Keratinocyte (primary cell): ENCODE measurements at regions not wholly inside any gene's neighbourhood (a gene's known extent, or its start where the extent isn't known, plus 50 kb on each side); places are given as distances from the start of the nearest gene placed in this dataset.

Source experiments
- DNase-seq: peaks from one replicate; pipeline ENCODE4 v3.0.0-alpha.2; 2011; ENCODE audit warnings: low read depth, missing footprints, low spot score
- FAIRE-seq: peaks from 2 replicates; lab custom pipeline; 2011; peaks lifted over from hg19 to GRCh38; lab: Jason Lieb, UNC
- H2AFZ ChIP-seq: 2 replicates; pipeline ENCODE4 v1.6.0; 2012; ENCODE audit warnings: low read length, control low read depth, inconsistent platforms; ENCODE audit not compliant: control insufficient read depth
- H3K27ac ChIP-seq: 2 replicates; pipeline ENCODE4 v1.5.1; 2011; ENCODE audit warnings: low read length; ENCODE audit not compliant: control insufficient read depth, insufficient read depth
- H3K27me3 ChIP-seq: 3 replicates; pipeline ENCODE4 v1.6.0; 2011; ENCODE audit warnings: low read length; ENCODE audit not compliant: control insufficient read depth, insufficient read depth; ENCODE audit errors: extremely low read depth
- H3K36me3 ChIP-seq, 2 experiments: 2 replicates in 1 of 2; 3 replicates in 1 of 2; pipeline ENCODE4 v1.5.1; 2011; ENCODE audit warnings: low read length in 2 of 2, mild to moderate bottlenecking in 1 of 2; ENCODE audit not compliant: control insufficient read depth in 2 of 2, insufficient read depth in 2 of 2; ENCODE audit errors: extremely low read depth in 1 of 2
- H3K4me1 ChIP-seq: 3 replicates; pipeline ENCODE4 v1.5.1; 2011; ENCODE audit warnings: low read length; ENCODE audit not compliant: control insufficient read depth, insufficient read depth; ENCODE audit errors: extremely low read depth
- H3K4me2 ChIP-seq: 3 replicates; pipeline ENCODE4 v1.6.0; 2011; ENCODE audit warnings: low read depth, low read length; ENCODE audit not compliant: control insufficient read depth, insufficient read depth; ENCODE audit errors: extremely low read depth
- H3K4me3 ChIP-seq, 3 experiments: fragments of 200-600 bp in 1 of 3; sonication (generic) in 1 of 3; 2 replicates in 2 of 3; 3 replicates in 1 of 3; pipeline ENCODE4 v1.5.1; 2011 to 2016; ENCODE audit warnings: low read length in 3 of 3, mild to moderate bottlenecking in 3 of 3, control low read depth in 2 of 3, inconsistent platforms in 1 of 3, low read depth in 1 of 3, mixed read lengths in 1 of 3, mixed run types in 1 of 3, moderate library complexity in 1 of 3; ENCODE audit not compliant: control insufficient read depth in 2 of 3, insufficient read depth in 2 of 3; ENCODE audit errors: extremely low read depth in 1 of 3
- H3K79me2 ChIP-seq: 2 replicates; pipeline ENCODE4 v1.6.0; 2012; ENCODE audit warnings: low read length; ENCODE audit not compliant: control insufficient read depth, insufficient read depth
- H3K9ac ChIP-seq: 3 replicates; pipeline ENCODE4 v1.6.0; 2011; ENCODE audit warnings: low read length; ENCODE audit not compliant: control insufficient read depth, insufficient read depth; ENCODE audit errors: extremely low read depth
- H3K9me1 ChIP-seq: 3 replicates; pipeline ENCODE4 v1.6.0; 2011; ENCODE audit warnings: low read length; ENCODE audit not compliant: control insufficient read depth, insufficient read depth; ENCODE audit errors: extremely low read depth
- H3K9me3 ChIP-seq: 2 replicates; pipeline ENCODE4 v1.5.1; 2012; ENCODE audit warnings: low read depth, low read length; ENCODE audit not compliant: control insufficient read depth
- H4K20me1 ChIP-seq: 3 replicates; pipeline ENCODE4 v1.6.0; 2011; ENCODE audit warnings: low read length; ENCODE audit not compliant: control insufficient read depth, insufficient read depth; ENCODE audit errors: extremely low read depth
- CTCF ChIP-seq, 3 experiments: IDR thresholded peaks in 1 of 3; conservative IDR thresholded peaks in 1 of 3; optimal IDR thresholded peaks in 1 of 3; 2 replicates in 2 of 3; 3 replicates in 1 of 3; pipeline versions ENCODE3 to v1.5.1; 2011; ENCODE audit warnings: low read length in 3 of 3, mild to moderate bottlenecking in 3 of 3, moderate library complexity in 2 of 3, control low read depth in 1 of 3, inconsistent platforms in 1 of 3; ENCODE audit not compliant: insufficient read depth in 2 of 3; ENCODE audit errors: extremely low read depth in 1 of 3
- EZH2 ChIP-seq: IDR thresholded peaks from one replicate; pipeline ENCODE4 v1.6.1; 2012; ENCODE audit warnings: inconsistent platforms, mild to moderate bottlenecking, low read length, moderate library complexity
- dilution Hi-C: fragments of 300-500 bp; cut with MboI; formaldehyde crosslinking; loops from one replicate; pipeline ENCODE4 v1.7.0; 2020; ENCODE audit warnings: low sequenced_read_pairs; ENCODE audit not compliant: extremely low pct_ligation_motif_present

- no peaks in the 10 kb centered on the region for H3K79me2 ChIP-seq
- FAIRE-seq (no peak), DNase-seq (no peak)
- no peak overlapping the region for H2AFZ ChIP-seq
- no peak overlapping the region for H3K4me3 ChIP-seq
- H3K27me3 ChIP-seq = no peaks in the 10 kb centered on the region
- dilution Hi-C loops = no loop called here
- no peak overlapping the region for H3K4me2 ChIP-seq
- H3K9me1 ChIP-seq = no peaks in the 10 kb centered on the region
- no peaks in the 10 kb centered on the region for H3K9me3 ChIP-seq
- TF ChIP-seq EZH2 (no peak), CTCF (optimal IDR thresholded peaks at IDR 0.05 in 1 of 3, IDR thresholded peaks at IDR 0.05 in 1 of 3, conservative IDR thresholded peaks at IDR 0.05 in 1 of 3; ENCODE audit: extremely low read depth in 1 of 3, insufficient read depth in 2 of 3, low read length in 3 of 3) (no peak)
- no peaks in the 10 kb centered on the region for H4K20me1 ChIP-seq
- H3K27ac ChIP-seq = no peak overlapping the region
- no peaks in the 10 kb centered on the region for H3K36me3 ChIP-seq
- no peaks in the 10 kb centered on the region for H3K4me1 ChIP-seq
- H3K9ac ChIP-seq = no peak overlapping the region
Observed at GRCh38 chr10:78614267-78614666, 454.5 kb upstream of the ZMIZ1 start.

GRCh38 chr10:78614744-78615143 is 454.0 kb upstream of the ZMIZ1 start:
- DNase-seq (no peak), FAIRE-seq (no peak)
- TF ChIP-seq CTCF (optimal IDR thresholded peaks at IDR 0.05 in 1 of 3, IDR thresholded peaks at IDR 0.05 in 1 of 3, conservative IDR thresholded peaks at IDR 0.05 in 1 of 3; ENCODE audit: extremely low read depth in 1 of 3, insufficient read depth in 2 of 3, low read length in 3 of 3) = no peak
- no peak for TF ChIP-seq EZH2
- no peak overlapping the region for H3K4me3 ChIP-seq
- H3K27ac ChIP-seq = no peak overlapping the region
- no peaks in the 10 kb centered on the region for H4K20me1 ChIP-seq
- H3K9ac ChIP-seq = no peak overlapping the region
- H3K4me2 ChIP-seq = no peak overlapping the region
- H3K4me1 ChIP-seq = no peaks in the 10 kb centered on the region
- no peaks in the 10 kb centered on the region for H3K27me3 ChIP-seq
- no peaks in the 10 kb centered on the region for H3K9me1 ChIP-seq
- no peaks in the 10 kb centered on the region for H3K36me3 ChIP-seq
- dilution Hi-C loops = no loop called here
- H3K79me2 ChIP-seq = no peaks in the 10 kb centered on the region
- no peaks in the 10 kb centered on the region for H3K9me3 ChIP-seq
- no peak overlapping the region for H2AFZ ChIP-seq
